HEK293T (cell line): ENCODE measurements at regions not wholly inside any gene's neighbourhood (a gene's known extent, or its start where the extent isn't known, plus 50 kb on each side); places are given as distances from the start of the nearest gene placed in this dataset.

ENCODE experiments used
- ARNT ChIP-seq: fragments of 450-650 bp; IDR thresholded peaks from 2 replicates; pipeline ENCODE4 v1.6.1; 2017; ENCODE audit warnings: mild to moderate bottlenecking
- BHLHE40 ChIP-seq: fragments of 450-650 bp; IDR thresholded peaks from 2 replicates; pipeline ENCODE4 v1.6.1; 2016; ENCODE audit warnings: mild to moderate bottlenecking, moderate library complexity, borderline replicate concordance
- CTBP1 ChIP-seq: fragments of 450-650 bp; IDR thresholded peaks from 2 replicates; pipeline ENCODE4 v1.6.1; 2016; ENCODE audit warnings: borderline replicate concordance
- FOXA1 ChIP-seq: fragments of 450-650 bp; IDR thresholded peaks from 2 replicates; pipeline ENCODE4 v1.6.1; 2016; ENCODE audit warnings: mild to moderate bottlenecking
- FOXK2 ChIP-seq: fragments of 450-650 bp; IDR thresholded peaks from 2 replicates; pipeline ENCODE4 v1.6.1; 2016; ENCODE audit warnings: mild to moderate bottlenecking
- FOXM1 ChIP-seq: fragments of 450-650 bp; IDR thresholded peaks from 2 replicates; pipeline ENCODE4 v1.6.1; 2017; ENCODE audit warnings: mild to moderate bottlenecking, borderline replicate concordance
- HDGF ChIP-seq: fragments of 450-650 bp; IDR thresholded peaks from 2 replicates; pipeline ENCODE4 v1.6.1; 2017; ENCODE audit warnings: antibody characterized with exemption, borderline replicate concordance
- LEF1 ChIP-seq: fragments of 450-650 bp; IDR thresholded peaks from 2 replicates; pipeline ENCODE4 v1.6.1; 2017; ENCODE audit warnings: mild to moderate bottlenecking, borderline replicate concordance
- SP1 ChIP-seq: fragments of 450-650 bp; IDR thresholded peaks from 2 replicates; pipeline ENCODE4 v1.6.1; 2017
- SUZ12 ChIP-seq: fragments of 450-650 bp; IDR thresholded peaks from 2 replicates; pipeline ENCODE4 v1.6.1; 2016; ENCODE audit warnings: mild to moderate bottlenecking
- ZNF384 ChIP-seq: fragments of 450-650 bp; IDR thresholded peaks from 2 replicates; pipeline ENCODE4 v1.6.1; 2016

DNA sequence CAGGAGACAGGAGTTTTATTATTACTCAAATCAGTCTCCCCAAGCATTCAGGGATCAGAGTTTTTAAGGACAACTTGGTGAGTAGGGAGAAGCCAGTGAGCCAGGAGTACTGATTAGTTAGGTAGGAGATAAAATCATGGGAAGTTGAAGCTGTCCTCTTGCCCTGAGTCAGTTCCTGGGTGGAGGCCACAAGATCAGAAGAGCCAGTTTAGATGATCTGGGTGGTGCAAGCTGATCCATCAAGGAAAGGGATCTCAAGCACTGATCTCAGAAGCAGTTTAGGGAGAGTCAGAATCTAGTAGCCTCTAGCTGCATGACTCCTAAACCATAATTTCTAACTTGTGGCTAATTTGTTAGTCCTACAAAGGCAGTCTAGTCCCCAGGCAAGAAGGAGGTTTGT is 706.5 kb upstream of the MAP3K7 start:
- no peak for TF ChIP-seq FOXK2
- no peak for TF ChIP-seq SP1
- TF ChIP-seq BHLHE40 = no peak
- no peak for TF ChIP-seq CTBP1
- TF ChIP-seq HDGF = no peak
- no peak for TF ChIP-seq FOXM1
- no peak for TF ChIP-seq ZNF384
- TF ChIP-seq FOXA1 = no peak
- no peak for TF ChIP-seq SUZ12
- TF ChIP-seq ARNT = no peak
- TF ChIP-seq LEF1 = no peak
